Vagina (tissue), 2 donors: ENCODE measurements at regions not wholly inside any gene's neighbourhood (a gene's known extent, or its start where the extent isn't known, plus 50 kb on each side); places are given as distances from the start of the nearest gene placed in this dataset.

ENCODE experiments used
- CTCF ChIP-seq, 3 experiments: fragments of 450-650 bp in 2 of 3; fragments of 200-600 bp in 1 of 3; sonication (generic) in 1 of 3; IDR thresholded peaks; one replicate each; pipeline ENCODE4 v1.5.1; 2017 to 2019; ENCODE audit warnings: antibody characterized with exemption in 3 of 3, mild to moderate bottlenecking in 2 of 3, moderate library complexity in 2 of 3
- POLR2AphosphoS5 ChIP-seq, 2 donors: sonication (generic); formaldehyde crosslinking; IDR thresholded peaks; one replicate each; pipeline ENCODE4 v1.9.0; 2017; ENCODE audit warnings: antibody characterized with exemption in 2 of 2, mild to moderate bottlenecking in 2 of 2, low read depth in 1 of 2; ENCODE audit not compliant: insufficient read depth in 1 of 2

DNA sequence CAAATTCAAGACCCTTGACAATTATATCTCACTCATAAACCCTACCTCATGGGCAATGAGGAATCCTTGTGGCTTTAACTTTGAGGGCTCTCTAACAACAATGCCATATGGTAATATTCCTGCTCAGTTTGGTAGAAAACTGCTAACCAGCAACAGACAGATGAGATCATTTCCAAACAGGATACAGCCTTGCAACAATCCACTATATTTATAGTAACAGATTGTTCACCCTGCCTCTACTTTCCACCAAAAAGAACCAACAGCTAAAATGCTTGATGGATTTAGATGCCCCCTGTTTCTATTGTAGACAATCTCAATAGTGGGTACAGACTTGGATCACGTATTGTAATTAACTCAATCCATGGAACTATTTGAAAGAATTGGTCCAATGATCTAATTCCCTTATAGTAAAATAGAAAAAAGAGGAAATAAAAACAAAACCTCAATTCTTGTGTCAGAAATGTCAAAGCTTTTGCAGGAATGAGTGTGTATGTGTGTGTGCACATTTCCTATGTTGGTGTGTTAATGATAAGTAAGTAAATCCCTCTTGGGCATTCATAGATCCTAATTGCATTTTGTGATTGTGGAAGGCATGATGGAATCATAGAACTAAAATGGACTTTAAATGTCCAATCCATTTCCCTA is 100.0 kb upstream of the EDEM3 start:
- TF ChIP-seq CTCF (IDR thresholded peaks at IDR 0.05) (no peak), POLR2AphosphoS5 (IDR thresholded peaks at IDR 0.05; ENCODE audit: insufficient read depth in 1 of 2, low read depth in 1 of 2) (no peak)
